ENCODE measurements at regions not wholly inside any gene's neighbourhood (a gene's known extent, or its start where the extent isn't known, plus 50 kb on each side); places are given as distances from the start of the nearest gene placed in this dataset.
"Not testable (repeated sequence)": the region's sequence is repeated elsewhere in the genome, so short reads cannot be mapped to it uniquely, and the experiment has no call there.

DNA sequence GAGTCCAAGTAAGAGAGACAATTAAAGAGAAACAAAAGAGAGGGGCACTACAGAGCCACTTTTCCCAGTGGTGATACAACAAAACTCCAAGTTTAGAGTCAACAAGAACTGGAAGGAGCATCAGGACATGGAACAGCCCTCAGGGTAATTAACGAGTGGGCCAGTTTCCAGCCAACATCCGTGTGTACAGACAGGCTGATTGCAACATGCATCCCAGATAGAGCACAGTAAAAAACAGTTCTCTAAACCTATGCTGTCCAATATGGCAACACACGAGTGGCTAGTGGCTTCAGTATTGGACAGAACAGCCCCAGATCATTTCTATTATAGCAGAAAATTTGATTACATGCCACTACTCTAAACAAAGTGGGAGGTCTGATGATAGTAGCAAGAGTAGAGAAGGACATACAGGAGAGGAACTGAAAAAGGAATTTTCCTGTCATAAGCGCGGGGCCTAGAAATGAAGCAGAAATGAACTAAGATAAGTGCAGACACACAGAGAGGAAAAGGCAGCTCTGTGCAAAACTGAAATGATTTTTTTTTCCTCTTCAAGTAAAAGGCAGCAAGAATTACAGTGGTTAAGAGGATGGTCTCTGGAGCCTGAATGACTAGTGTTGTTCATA, 175.6 kb upstream of the CCNG1 start:
- no peak for DNase-seq
- no peaks in the 10 kb centered on the region for H3K27me3 Mint-ChIP-seq
- no peaks in the 10 kb centered on the region for H3K9me3 Mint-ChIP-seq
- no peak for ATAC-seq
- H3K4me3 Mint-ChIP-seq, result no peak overlapping the region
- no peak overlapping the region for H3K27ac Mint-ChIP-seq
- H3K4me1 Mint-ChIP-seq, result no peaks in the 10 kb centered on the region

DNA sequence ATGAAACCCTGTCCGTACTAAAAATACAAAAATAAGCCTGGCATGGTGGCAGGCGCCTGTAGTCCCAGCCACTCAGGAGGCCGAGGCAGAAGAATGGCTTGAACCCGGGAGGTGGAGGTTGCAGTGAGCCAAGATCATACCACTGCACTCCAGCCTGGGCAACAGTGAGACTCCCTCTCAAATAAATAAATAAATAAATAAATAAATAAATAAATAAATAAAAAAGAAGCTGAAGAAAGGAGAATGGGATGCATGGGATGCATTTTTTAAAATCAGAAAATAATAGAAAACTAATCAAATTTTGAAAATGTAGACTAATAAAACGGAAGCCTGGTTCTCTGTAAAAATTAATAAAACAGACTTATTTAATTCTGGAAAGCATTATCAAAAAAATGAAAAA, 171.1 kb upstream of the CCNG1 start:
- H3K4me3 Mint-ChIP-seq, H3K27ac Mint-ChIP-seq, ATAC-seq, H3K4me1 Mint-ChIP-seq, H3K27me3 Mint-ChIP-seq, H3K9me3 Mint-ChIP-seq, DNase-seq: not testable (repeated sequence)

DNA sequence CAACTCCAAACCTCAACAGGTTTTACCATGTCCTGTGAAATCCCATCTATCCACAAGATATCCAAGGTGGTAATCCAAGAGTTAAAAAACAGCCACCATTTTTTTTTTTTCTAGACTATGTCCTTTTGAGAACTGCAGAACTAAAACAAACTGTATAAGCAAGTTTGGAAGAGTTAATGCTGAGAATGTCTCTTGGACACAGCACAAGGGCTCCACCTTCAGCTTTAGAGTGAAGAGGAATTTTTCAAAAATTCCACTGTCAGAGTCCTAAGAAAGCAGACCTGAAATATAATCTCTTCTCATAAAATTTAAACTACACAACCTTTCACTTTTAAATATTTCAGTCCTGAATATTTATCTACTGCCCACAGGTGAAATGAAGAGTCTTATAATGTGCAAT, 167.8 kb upstream of the CCNG1 start:
- no peak overlapping the region for H3K27ac Mint-ChIP-seq
- no peak for ATAC-seq
- no peaks in the 10 kb centered on the region for H3K4me1 Mint-ChIP-seq
- no peak overlapping the region for H3K4me3 Mint-ChIP-seq
- H3K9me3 Mint-ChIP-seq, result peaks cover 10 to 13% of the 10 kb centered on the region in 2 donors
- H3K27me3 Mint-ChIP-seq, result no peaks in the 10 kb centered on the region
- no peak for DNase-seq

DNA sequence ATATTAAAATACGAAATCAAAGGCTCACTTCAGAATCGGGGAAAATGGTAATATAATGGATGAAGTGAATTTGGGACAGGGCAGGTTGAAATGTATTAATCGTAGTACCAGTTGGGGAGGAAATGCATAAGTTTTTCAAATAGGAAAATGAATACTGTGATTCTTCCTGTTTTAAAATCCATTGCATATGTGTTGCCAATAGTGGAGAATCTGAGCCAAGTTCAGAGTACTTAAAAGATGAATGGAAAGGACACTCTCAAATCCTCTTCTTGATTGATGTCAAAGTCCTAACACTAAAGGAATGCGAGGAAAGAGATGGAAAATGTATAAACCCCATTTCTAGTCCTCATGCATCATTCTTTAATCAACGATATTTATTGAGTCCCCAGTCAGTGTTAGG, 160.9 kb upstream of the CCNG1 start:
- Mint-ChIP-seq H3K4me3 (no peak overlapping the region), H3K4me1 (no peaks in the 10 kb centered on the region), H3K27ac (no peak overlapping the region), H3K9me3 (peaks cover 13 to 14% of the 10 kb centered on the region in 2 donors), H3K27me3 (no peaks in the 10 kb centered on the region)
- DNase-seq (no peak), ATAC-seq (no peak)

DNA sequence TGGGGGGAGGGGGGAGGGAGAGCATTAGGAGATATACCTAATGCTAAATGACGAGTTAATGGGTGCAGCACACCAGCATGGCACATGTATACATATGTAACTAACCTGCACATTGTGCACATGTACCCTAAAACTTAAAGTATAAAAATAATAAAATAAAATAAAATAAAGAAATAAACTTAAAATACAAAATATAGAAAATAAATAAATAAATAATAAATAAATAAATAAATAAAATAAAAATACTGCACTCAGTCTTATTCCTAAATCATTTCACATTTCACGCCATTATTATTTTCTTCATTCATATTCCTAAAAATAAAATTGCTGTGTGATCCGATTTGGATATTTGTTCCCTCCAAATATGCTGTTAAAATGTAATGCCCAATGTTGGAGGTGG, 156.5 kb upstream of the CCNG1 start:
- H3K9me3 Mint-ChIP-seq, H3K4me3 Mint-ChIP-seq, DNase-seq, H3K4me1 Mint-ChIP-seq, H3K27me3 Mint-ChIP-seq, ATAC-seq, H3K27ac Mint-ChIP-seq: not testable (repeated sequence)

DNA sequence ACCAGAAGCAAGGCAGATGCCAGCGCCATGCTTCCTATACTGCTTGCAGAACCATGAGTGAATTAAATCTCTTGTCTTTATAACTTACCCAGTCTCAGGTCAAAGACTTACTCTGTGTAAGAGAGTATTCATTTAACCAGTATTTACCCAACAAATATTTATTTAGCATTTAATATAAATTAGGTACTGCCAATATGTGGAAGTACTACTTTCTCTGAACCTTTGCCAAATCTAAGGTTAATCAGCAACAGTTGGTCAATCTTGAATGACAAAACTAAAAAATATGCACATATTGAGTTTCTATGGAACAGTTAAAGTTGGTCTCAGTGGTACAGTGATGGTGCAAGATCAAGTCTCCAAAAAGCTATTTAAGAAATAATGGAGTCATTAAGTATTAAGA, 155.9 kb upstream of the CCNG1 start:
- Mint-ChIP-seq H3K4me3 (no peak overlapping the region), H3K9me3 (peaks cover 0 to 4% of the 10 kb centered on the region in 2 donors), H3K27me3 (no peaks in the 10 kb centered on the region), H3K4me1 (no peaks in the 10 kb centered on the region), H3K27ac (no peak overlapping the region)
- ATAC-seq (no peak), DNase-seq (no peak)

DNA sequence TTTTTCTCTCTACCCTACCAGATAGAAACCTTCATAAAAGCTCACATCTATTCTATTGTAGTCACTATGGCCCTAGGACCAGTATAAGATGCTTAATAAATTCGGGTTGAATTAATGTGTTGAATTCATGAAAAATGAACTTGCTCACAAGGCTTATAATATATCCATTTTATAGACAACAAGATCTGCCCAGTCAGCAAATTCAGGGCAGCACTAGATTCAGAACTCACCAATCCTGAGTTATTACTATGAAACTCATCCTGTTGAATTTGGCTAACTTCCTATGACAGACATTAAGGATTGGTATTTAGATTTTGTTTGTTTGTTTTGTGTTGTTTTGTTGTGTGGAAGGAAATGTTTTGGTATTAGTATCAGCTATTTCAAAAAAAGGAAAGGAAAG, 143.6 kb upstream of the CCNG1 start:
- Mint-ChIP-seq H3K4me3 (no peak overlapping the region), H3K27ac (no peak overlapping the region), H3K4me1 (no peaks in the 10 kb centered on the region), H3K9me3 (no peaks in the 10 kb centered on the region), H3K27me3 (no peaks in the 10 kb centered on the region)
- DNase-seq, result no peak
- ATAC-seq, result no peak

DNA sequence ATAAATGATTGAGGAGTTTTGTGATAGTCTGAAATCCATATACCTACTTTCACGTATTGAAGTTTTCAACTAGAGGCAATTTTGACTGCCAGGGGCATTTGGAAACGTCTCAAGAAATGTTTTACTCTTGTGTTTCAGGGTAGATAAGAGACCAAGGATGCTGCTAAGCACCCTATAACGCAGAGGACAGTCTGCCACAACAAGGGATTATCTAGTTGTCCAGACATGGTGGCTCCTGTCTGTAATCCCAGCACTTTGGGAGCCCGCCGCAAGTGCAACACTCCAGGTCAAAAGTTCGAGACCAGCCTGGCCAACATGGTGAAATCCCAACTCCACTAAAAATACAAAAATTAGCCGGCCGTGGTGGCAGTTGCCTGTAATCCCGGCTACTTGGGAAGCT, 133.7 kb upstream of the CCNG1 start:
- ATAC-seq, result no peak
- Mint-ChIP-seq H3K9me3 (no peaks in the 10 kb centered on the region), H3K4me1 (no peaks in the 10 kb centered on the region), H3K4me3 (no peak overlapping the region), H3K27ac (no peak overlapping the region), H3K27me3 (no peaks in the 10 kb centered on the region)
- no peak for DNase-seq

DNA sequence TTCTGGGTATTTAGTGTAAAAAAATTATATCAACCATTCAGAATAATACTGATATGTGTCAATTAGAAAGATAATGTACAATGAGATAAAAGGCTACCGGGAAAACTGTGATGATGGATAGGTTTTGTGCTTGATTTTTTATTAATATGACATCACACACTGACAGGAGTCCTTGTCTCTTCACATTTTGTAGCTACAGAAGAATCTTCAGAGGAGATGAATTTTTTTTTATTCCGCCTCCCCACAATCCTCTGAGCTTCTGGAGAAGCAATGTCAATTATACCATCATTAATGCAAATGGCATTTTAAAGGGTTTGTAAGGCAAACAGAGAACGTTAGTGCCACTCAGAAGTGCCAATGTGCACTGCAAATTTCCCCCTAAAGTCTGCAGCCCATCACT, 131.7 kb upstream of the CCNG1 start:
- DNase-seq (no peak), ATAC-seq (no peak)
- no peaks in the 10 kb centered on the region for H3K27me3 Mint-ChIP-seq

DNA sequence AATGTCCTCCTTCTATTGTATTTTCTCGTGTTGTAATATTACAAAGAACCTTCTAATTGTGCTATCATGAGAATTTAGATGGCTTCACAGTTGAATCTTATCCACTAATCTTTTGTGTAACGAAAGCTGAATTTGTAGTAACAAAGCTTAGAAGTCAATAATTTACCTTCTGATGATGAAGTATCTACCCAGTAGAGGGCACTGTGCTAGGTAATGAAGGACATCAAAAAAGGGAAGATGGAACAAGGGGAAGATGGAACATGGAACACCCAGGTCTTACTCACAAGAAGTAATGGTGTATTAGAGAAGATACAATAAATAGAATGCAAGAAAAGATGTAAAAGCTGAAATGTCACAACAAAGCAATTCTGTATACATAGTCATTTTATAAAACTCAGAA, 131.0 kb upstream of the CCNG1 start:
- ATAC-seq (no peak), DNase-seq (no peak)
- H3K4me1 Mint-ChIP-seq, result no peaks in the 10 kb centered on the region
- no peaks in the 10 kb centered on the region for H3K27me3 Mint-ChIP-seq
- no peaks in the 10 kb centered on the region for H3K9me3 Mint-ChIP-seq
- no peak overlapping the region for H3K27ac Mint-ChIP-seq
- H3K4me3 Mint-ChIP-seq, result no peak overlapping the region

More for the DNA sequence above, 131.7 kb upstream of the CCNG1 start:
- Mint-ChIP-seq H3K27ac (no peak overlapping the region), H3K9me3 (no peaks in the 10 kb centered on the region), H3K4me1 (no peaks in the 10 kb centered on the region), H3K4me3 (no peak overlapping the region)

DNA sequence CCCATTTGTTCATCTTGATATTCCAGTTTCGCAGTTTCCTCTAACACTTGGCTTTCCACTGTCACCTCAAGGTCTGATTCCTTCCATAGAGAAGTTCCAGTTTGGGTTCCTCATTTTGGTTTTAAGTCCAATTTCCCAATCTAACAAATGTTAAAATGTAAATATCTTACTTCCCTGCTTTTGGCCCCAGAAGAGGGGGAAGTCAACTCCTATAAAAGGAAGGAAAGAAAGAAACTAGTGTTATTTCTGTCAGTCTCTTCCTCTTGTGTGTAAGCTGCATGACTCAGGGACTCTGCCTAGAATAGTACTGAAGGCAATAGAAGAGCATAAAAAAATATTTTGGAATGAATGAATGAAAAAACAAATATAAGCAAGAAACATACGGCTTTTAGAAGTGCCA, 127.5 kb upstream of the CCNG1 start:
- no peak overlapping the region for H3K27ac Mint-ChIP-seq
- no peak for DNase-seq

DNA sequence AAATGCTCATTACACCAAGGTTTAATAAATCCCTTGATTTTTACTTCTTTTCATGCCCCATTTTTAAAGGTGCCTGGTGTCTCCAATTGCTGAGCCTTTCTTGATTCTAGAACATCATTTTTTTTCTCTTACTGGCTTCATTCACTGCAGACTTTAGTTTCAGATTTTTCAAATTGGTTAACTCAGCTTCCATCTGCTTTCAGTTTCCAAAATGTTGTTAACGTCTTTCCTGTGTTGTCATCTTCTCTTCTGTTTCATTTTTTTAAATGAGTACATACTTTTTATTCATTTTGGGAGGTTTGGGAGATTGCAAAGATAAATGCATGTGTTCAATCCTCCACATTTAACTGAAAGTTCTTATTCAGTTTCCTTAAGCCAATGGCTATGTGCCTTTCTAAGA, 126.4 kb upstream of the CCNG1 start:
- no peak overlapping the region for H3K27ac Mint-ChIP-seq
- H3K27me3 Mint-ChIP-seq, result no peaks in the 10 kb centered on the region
- no peaks in the 10 kb centered on the region for H3K4me1 Mint-ChIP-seq
- ATAC-seq (no peak), DNase-seq (no peak)
- H3K9me3 Mint-ChIP-seq, result peaks cover 7 to 13% of the 10 kb centered on the region in 2 donors
- no peak overlapping the region for H3K4me3 Mint-ChIP-seq

More for the DNA sequence above, 127.5 kb upstream of the CCNG1 start:
- H3K9me3 Mint-ChIP-seq, result peaks cover 7 to 13% of the 10 kb centered on the region in 2 donors
- H3K4me3 Mint-ChIP-seq, result no peak overlapping the region
- H3K4me1 Mint-ChIP-seq, result no peaks in the 10 kb centered on the region
- no peak for ATAC-seq
- no peaks in the 10 kb centered on the region for H3K27me3 Mint-ChIP-seq

DNA sequence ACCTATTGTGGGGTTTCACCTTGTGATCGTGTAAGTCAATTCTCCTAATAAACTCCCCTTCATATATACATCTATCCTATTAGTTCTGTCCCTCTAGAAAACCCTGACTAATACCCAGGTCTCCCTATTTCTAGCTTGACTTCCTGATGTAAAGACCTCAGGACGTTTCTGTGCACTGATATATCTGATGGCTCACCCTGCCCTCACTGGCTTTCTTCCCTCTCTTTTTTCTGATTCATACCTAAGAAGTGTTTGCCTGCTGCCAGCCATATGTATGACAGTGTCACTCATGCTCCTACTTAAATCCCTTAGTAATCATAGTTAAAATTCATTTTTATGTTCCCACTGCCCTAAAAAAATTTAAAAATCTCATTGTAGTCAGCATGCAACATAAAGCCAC, 124.8 kb upstream of the CCNG1 start:
- Mint-ChIP-seq H3K27ac (no peak overlapping the region), H3K4me3 (no peak overlapping the region), H3K27me3 (no peaks in the 10 kb centered on the region), H3K4me1 (no peaks in the 10 kb centered on the region), H3K9me3 (peaks cover 7 to 13% of the 10 kb centered on the region in 2 donors)
- no peak for ATAC-seq
- DNase-seq, result no peak

DNA sequence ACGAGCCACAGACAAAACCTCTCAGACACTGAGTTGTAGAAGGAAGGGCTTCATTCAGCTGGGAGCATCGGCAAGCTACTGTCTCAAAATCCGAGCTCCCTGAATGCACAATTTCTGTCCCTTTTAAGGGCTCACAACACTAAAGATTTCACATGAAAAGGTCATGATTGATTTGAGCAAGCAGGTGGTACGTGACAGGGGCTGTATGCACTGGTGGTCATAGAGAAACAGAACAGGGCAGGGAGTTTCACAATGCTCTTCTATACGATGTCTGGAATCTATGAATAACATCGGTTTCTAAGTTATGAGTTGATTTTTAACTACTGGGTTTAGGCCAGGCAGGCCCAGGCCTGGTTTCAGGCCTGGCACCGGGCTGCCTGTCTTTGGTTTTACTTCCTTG, 124.3 kb upstream of the CCNG1 start:
- not testable (repeated sequence) for DNase-seq, H3K4me1 Mint-ChIP-seq, H3K27me3 Mint-ChIP-seq, H3K4me3 Mint-ChIP-seq, ATAC-seq, H3K27ac Mint-ChIP-seq
- peaks cover 7 to 13% of the 10 kb centered on the region in 2 donors for H3K9me3 Mint-ChIP-seq

DNA sequence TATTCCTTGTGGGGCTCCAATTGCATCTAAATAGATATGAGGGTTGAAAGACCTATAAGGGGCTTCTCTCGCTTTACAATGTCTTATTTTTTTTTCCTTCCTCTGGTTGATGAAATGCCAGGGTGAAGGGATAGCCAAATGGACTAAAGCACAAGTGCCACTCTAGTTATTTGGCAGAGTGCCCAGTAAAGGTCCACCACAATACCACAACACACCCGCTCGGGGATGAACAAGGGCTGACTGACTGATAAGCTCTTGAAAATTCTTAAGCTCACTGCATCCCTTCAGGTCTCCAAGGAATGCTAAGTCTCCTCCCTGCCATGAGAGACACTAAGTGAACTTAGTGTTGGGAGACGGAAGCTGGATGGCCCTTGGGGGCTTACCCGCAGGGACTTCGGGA, 121.0 kb upstream of the CCNG1 start:
- not testable (repeated sequence) for H3K4me3 Mint-ChIP-seq, ATAC-seq, H3K27ac Mint-ChIP-seq, H3K4me1 Mint-ChIP-seq, H3K27me3 Mint-ChIP-seq, DNase-seq
- peaks cover 7 to 13% of the 10 kb centered on the region in 2 donors for H3K9me3 Mint-ChIP-seq

DNA sequence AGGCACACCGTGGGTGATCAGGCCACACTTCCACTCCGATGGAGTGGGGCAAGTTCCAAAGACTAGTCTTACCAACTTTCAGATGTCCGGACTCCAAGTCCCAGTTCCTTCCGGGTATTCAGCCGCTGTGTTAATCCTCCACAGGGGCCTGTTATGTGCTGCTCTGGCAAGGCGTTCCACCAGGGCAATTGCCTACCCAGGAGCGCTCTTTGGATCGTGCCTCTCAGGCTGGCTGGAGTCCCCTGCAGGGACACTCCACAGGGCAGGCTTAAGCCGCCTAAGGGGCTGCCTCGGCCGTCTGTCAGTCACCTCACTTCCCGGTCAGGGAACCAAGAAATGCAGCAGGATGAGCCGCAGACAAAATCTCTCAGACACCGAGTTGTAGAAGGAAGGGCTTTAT, 118.7 kb upstream of the CCNG1 start:
- Mint-ChIP-seq H3K4me1 (no peaks in the 10 kb centered on the region), H3K4me3 (no peak overlapping the region), H3K9me3 (no peaks in the 10 kb centered on the region), H3K27me3 (no peaks in the 10 kb centered on the region), H3K27ac (no peak overlapping the region)
- ATAC-seq (no peak), DNase-seq (no peak)

DNA sequence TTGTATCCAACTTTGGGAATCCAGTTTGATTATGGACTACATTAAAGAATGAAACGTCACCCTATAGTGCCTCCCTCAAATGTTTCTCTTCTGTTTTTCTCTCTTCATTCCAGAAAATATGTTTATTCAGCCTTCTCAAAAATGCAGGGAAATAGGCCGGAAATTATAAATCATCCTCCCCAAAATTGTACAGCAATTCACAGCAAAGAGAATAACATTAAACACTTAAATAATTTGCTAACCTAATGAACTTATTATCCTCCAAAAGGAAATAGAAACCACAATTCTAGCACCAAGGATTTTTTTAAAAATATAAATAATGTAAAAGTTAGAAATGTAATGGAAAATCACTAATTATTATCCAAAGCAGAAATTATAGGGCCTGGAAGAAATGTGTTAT, 115.9 kb upstream of the CCNG1 start:
- ATAC-seq (no peak), DNase-seq (no peak)
- Mint-ChIP-seq H3K27ac (no peak overlapping the region), H3K4me3 (no peak overlapping the region), H3K4me1 (no peaks in the 10 kb centered on the region), H3K27me3 (peaks cover 6% of the 10 kb centered on the region), H3K9me3 (no peaks in the 10 kb centered on the region)

All from stimulated activated naive CD8-positive, alpha-beta T cell treated with anti-CD3 and anti-CD28 coated beads, Interleukin-15, amount 100 ng/mL, for 72 hours (primary cell).